ENCODE measurements at regions not wholly inside any gene's neighbourhood (a gene's known extent, or its start where the extent isn't known, plus 50 kb on each side); places are given as distances from the start of the nearest gene placed in this dataset.
"Not testable (repeated sequence)": the region's sequence is repeated elsewhere in the genome, so short reads cannot be mapped to it uniquely, and the experiment has no call there.

DNA sequence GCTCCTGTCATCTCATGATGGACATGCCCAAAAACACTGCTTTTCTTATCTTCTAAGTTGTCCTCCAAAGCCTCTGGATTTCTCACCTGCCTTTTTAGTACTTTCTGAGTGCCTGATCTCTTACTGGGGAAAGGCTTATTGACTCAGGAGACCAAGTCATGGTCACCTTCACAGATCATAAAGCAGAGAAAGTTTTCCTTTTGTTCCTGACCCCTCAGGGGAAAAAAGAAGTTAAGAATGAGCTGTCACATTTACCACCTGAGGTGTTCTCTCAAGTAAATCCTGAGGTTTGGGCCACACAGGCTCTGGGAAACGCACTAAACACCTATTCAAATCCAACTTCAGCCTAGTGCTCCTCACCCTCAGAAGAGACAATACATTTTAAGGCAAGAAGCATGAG, 119.3 kb upstream of the ALG10B start:
- H3K9me3 ChIP-seq (replicated peaks; ENCODE audit: control insufficient read depth, low read depth, low read length): peaks cover 14% of the 10 kb centered on the region
- H3K4me3 ChIP-seq (ENCODE audit: low read length); DNase-seq; H3K36me3 ChIP-seq (ENCODE audit: control insufficient read depth, insufficient read depth, low read length); H3K27ac ChIP-seq (ENCODE audit: low read length); H3K4me1 ChIP-seq (ENCODE audit: control insufficient read depth, insufficient read depth, low read length); H3K27me3 ChIP-seq (ENCODE audit: control insufficient read depth, insufficient read depth, low read length): not testable (repeated sequence)
- 40% methylated on average over 1 of the region's 1 CpG for WGBS (ENCODE audit: insufficient coverage)

GRCh38 chr12:38201461-38202276, 114.9 kb upstream of the ALG10B start:
- Histone ChIP-seq H3K4me1 (ENCODE audit: control insufficient read depth, insufficient read depth, low read length) (no peaks in the 10 kb centered on the region), H3K9me3 (replicated peaks; ENCODE audit: control insufficient read depth, low read depth, low read length) (peaks cover 39% of the 10 kb centered on the region), H3K36me3 (ENCODE audit: control insufficient read depth, insufficient read depth, low read length) (no peaks in the 10 kb centered on the region), H3K4me3 (ENCODE audit: low read length) (no peak overlapping the region), H3K27me3 (ENCODE audit: control insufficient read depth, insufficient read depth, low read length) (no peaks in the 10 kb centered on the region), H3K27ac (ENCODE audit: low read length) (no peak overlapping the region)
- WGBS (ENCODE audit: insufficient coverage): 94% methylated on average over 40 of the region's 41 CpGs
- DNase-seq: no peak

GRCh38 chr12:38204831-38205230, 111.7 kb upstream of the ALG10B start:
- no peaks in the 10 kb centered on the region for H3K27me3 ChIP-seq (ENCODE audit: control insufficient read depth, insufficient read depth, low read length)
- H3K4me3 ChIP-seq (ENCODE audit: low read length): no peak overlapping the region
- no peaks in the 10 kb centered on the region for H3K36me3 ChIP-seq (ENCODE audit: control insufficient read depth, insufficient read depth, low read length)
- H3K4me1 ChIP-seq (ENCODE audit: control insufficient read depth, insufficient read depth, low read length): no peaks in the 10 kb centered on the region
- DNase-seq: no peak
- 80% methylated on average over 1 of the region's 1 CpG for WGBS (ENCODE audit: insufficient coverage)
- peaks cover 47% of the 10 kb centered on the region for H3K9me3 ChIP-seq (replicated peaks; ENCODE audit: control insufficient read depth, low read depth, low read length)
- no peak overlapping the region for H3K27ac ChIP-seq (ENCODE audit: low read length)

- no peaks in the 10 kb centered on the region for H3K36me3 ChIP-seq (ENCODE audit: control insufficient read depth, insufficient read depth, low read length)
- H3K4me3 ChIP-seq (ENCODE audit: low read length): no peak overlapping the region
- no peaks in the 10 kb centered on the region for H3K27me3 ChIP-seq (ENCODE audit: control insufficient read depth, insufficient read depth, low read length)
- no peak overlapping the region for H3K27ac ChIP-seq (ENCODE audit: low read length)
- DNase-seq: no peak
- no peaks in the 10 kb centered on the region for H3K4me1 ChIP-seq (ENCODE audit: control insufficient read depth, insufficient read depth, low read length)
- WGBS (ENCODE audit: insufficient coverage): 60% methylated on average over 4 of the region's 5 CpGs
- H3K9me3 ChIP-seq (replicated peaks; ENCODE audit: control insufficient read depth, low read depth, low read length): peaks cover 4% of the 10 kb centered on the region
Observed at GRCh38 chr12:38222011-38222410, 94.6 kb upstream of the ALG10B start.

DNA sequence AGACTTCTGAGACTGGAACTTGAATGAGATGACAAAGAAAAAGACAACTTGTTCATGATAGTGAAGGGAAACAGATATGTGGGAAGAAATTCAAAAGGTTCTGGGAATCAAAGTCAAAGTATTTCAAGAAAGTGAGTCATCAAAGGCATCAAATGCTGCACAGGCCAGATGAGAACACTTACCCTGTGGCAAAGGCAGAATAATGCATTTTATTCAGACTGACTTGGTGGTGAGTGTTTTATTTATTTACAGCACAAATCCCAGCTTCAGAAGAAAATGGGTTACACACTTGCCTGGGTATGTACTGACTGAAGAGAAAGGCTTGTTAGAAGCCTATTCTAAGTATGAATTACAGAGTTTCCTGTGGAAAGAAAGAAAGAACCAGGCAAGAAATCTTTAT, 78.2 kb upstream of the ALG10B start:
- not testable (repeated sequence) for H3K4me1 ChIP-seq (ENCODE audit: control insufficient read depth, insufficient read depth, low read length); H3K27me3 ChIP-seq (ENCODE audit: control insufficient read depth, insufficient read depth, low read length); H3K27ac ChIP-seq (ENCODE audit: low read length); H3K36me3 ChIP-seq (ENCODE audit: control insufficient read depth, insufficient read depth, low read length); H3K4me3 ChIP-seq (ENCODE audit: low read length); DNase-seq
- peaks cover 21% of the 10 kb centered on the region for H3K9me3 ChIP-seq (replicated peaks; ENCODE audit: control insufficient read depth, low read depth, low read length)

- Histone ChIP-seq H3K4me1 (ENCODE audit: control insufficient read depth, insufficient read depth, low read length) (no peaks in the 10 kb centered on the region), H3K27ac (ENCODE audit: low read length) (no peak overlapping the region), H3K9me3 (replicated peaks; ENCODE audit: control insufficient read depth, low read depth, low read length) (peaks cover 16% of the 10 kb centered on the region), H3K4me3 (ENCODE audit: low read length) (no peak overlapping the region), H3K36me3 (ENCODE audit: control insufficient read depth, insufficient read depth, low read length) (no peaks in the 10 kb centered on the region), H3K27me3 (ENCODE audit: control insufficient read depth, insufficient read depth, low read length) (no peaks in the 10 kb centered on the region)
- DNase-seq: no peak
Observed at GRCh38 chr12:38253778-38254177, 62.8 kb upstream of the ALG10B start.

DNA sequence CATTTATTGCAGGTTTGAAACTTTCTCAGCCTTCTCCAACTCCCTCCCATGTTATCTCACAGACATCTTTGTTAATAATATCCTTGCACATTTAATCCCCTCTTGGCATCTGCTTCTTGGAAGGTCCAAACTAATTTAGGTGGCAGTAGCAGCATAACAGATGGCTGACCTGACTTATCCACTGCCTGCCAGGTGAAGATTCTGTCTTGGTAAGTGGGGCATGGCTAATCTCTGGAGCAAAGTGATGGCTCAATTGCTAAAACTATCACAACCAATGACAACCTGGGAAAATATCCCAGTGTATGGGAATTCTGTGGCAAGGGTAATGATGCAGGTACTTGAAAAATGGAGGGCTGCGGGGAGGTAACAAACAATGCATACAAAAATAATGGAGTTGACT, 58.2 kb upstream of the ALG10B start:
- Histone ChIP-seq H3K9me3 (replicated peaks; ENCODE audit: control insufficient read depth, low read depth, low read length) (peaks cover 27% of the 10 kb centered on the region), H3K36me3 (ENCODE audit: control insufficient read depth, insufficient read depth, low read length) (no peaks in the 10 kb centered on the region), H3K4me1 (ENCODE audit: control insufficient read depth, insufficient read depth, low read length) (no peaks in the 10 kb centered on the region), H3K4me3 (ENCODE audit: low read length) (no peak overlapping the region), H3K27me3 (ENCODE audit: control insufficient read depth, insufficient read depth, low read length) (no peaks in the 10 kb centered on the region), H3K27ac (ENCODE audit: low read length) (no peak overlapping the region)
- WGBS (ENCODE audit: insufficient coverage): 88% methylated on average over 1 of the region's 1 CpG
- DNase-seq: no peak
